Adrenal gland (tissue), 5 donors: ENCODE measurements at regions not wholly inside any gene's neighbourhood (a gene's known extent, or its start where the extent isn't known, plus 50 kb on each side); places are given as distances from the start of the nearest gene placed in this dataset.

ENCODE experiments used
- CTCF ChIP-seq, 6 experiments: fragments of 450-650 bp in 4 of 6; fragments of 200-600 bp in 2 of 6; sonication (generic) in 1 of 6; IDR thresholded peaks; 1 replicate in 5 of 6; 2 replicates in 1 of 6; pipeline versions ENCODE4 v1.5.1 to v1.8.0; 2016 to 2021; ENCODE audit warnings: antibody characterized with exemption in 6 of 6, mild to moderate bottlenecking in 2 of 6, moderate library complexity in 1 of 6
- POLR2A ChIP-seq, 2 donors: fragments of 450-650 bp; IDR thresholded peaks; one replicate each; pipeline ENCODE4 v1.6.1; 2017; ENCODE audit warnings: antibody characterized with exemption in 2 of 2, mild to moderate bottlenecking in 2 of 2, moderate library complexity in 1 of 2
- donor health status: DM: no; HTN: no; CAD: no.

- TF ChIP-seq CTCF (IDR thresholded peaks at IDR 0.05) (no peak), POLR2A (IDR thresholded peaks at IDR 0.05) (no peak)
Measured at GRCh38 chr3:72634128-72634527, 214.1 kb downstream of the SHQ1 start.
